Adrenal gland (tissue), 9 donors: ENCODE measurements at regions not wholly inside any gene's neighbourhood (a gene's known extent, or its start where the extent isn't known, plus 50 kb on each side); places are given as distances from the start of the nearest gene placed in this dataset.

Experiments used
- DNase-seq, 7 donors: peaks; one replicate each; pipeline ENCODE4 v3.0.0-alpha.2; 2019 to 2020
- H3K27ac ChIP-seq, 5 donors: fragments of 200-600 bp; sonication (generic) in 4 of 5; 1 replicate in 3 of 5; 2 replicates in 2 of 5; pipeline versions ENCODE4 v1.5.1 to v1.8.0; 2016 to 2020; ENCODE audit warnings: mild to moderate bottlenecking in 1 of 5
- H3K27me3 ChIP-seq: fragments of 200-600 bp; 2 replicates; pipeline ENCODE4 v1.8.0; 2021
- H3K36me3 ChIP-seq, 2 donors: fragments of 200-600 bp; replicated peaks in 1 of 2; 1 replicate in 1 of 2; 2 replicates in 1 of 2; pipeline versions ENCODE4 v1.5.1 to v1.8.0; 2018 to 2022
- H3K4me1 ChIP-seq, 2 donors: fragments of 200-600 bp; replicated peaks in 1 of 2; 1 replicate in 1 of 2; 2 replicates in 1 of 2; pipeline versions ENCODE4 v1.5.1 to v1.8.0; 2018 to 2021
- H3K4me3 ChIP-seq, 4 donors: fragments of 200-600 bp; sonication (generic) in 3 of 4; one replicate each; pipeline ENCODE4 v1.5.1; 2016 to 2018
- H3K9me3 ChIP-seq, 3 donors: fragments of 200-600 bp; sonication (generic) in 1 of 3; replicated peaks in 1 of 3; 1 replicate in 2 of 3; 2 replicates in 1 of 3; pipeline versions ENCODE4 v1.5.1 to v1.8.0; 2016 to 2021
- CTCF ChIP-seq, 6 experiments: fragments of 450-650 bp in 4 of 6; fragments of 200-600 bp in 2 of 6; sonication (generic) in 1 of 6; IDR thresholded peaks; 1 replicate in 5 of 6; 2 replicates in 1 of 6; pipeline versions ENCODE4 v1.5.1 to v1.8.0; 2016 to 2021; ENCODE audit warnings: antibody characterized with exemption in 6 of 6, mild to moderate bottlenecking in 2 of 6, moderate library complexity in 1 of 6
- POLR2A ChIP-seq, 2 donors: fragments of 450-650 bp; IDR thresholded peaks; one replicate each; pipeline ENCODE4 v1.6.1; 2017; ENCODE audit warnings: antibody characterized with exemption in 2 of 2, mild to moderate bottlenecking in 2 of 2, moderate library complexity in 1 of 2
- WGBS, 4 donors: extraction: QIAGEN DNeasy Blood & Tissue Kit in 2 of 4; methylation state at CpG; one replicate each; pipeline versions ENCODE4 v1.1.5 to v1.1.7; 2013 to 2017; 5-methylcytosine and 5-hydroxymethylcytosine counted together
- intact Hi-C, 2 donors: fragments of 100-400 bp; cut with DNase I; formaldehyde crosslinking; loops; one replicate each; pipeline versions ENCODE4 v1.14.1 to v1.15.0; 2022 to 2023
- donor health status: healthy with polysubstance abuse.
- donor health status: Bipolar disorder and iron deficiency.
- donor health status: DM: yes; HTN: yes; CAD: no.
- donor health status: DM: no; HTN: no; CAD: no.
- donor health status: DM: no; HTN: no; CAD: no.

GRCh38 chr16:18041864-18042834 lies 294.4 kb downstream of the NPIPA8 start:
- no peak for DNase-seq
- intact Hi-C loops: no loop called here
- WGBS, 4 donors: 61 to 62% (median 62%) methylated on average over 8 of the region's 8 CpGs
- H3K27ac ChIP-seq: no peak overlapping the region
- no peak overlapping the region for H3K4me3 ChIP-seq
- no peaks in the 10 kb centered on the region for H3K4me1 ChIP-seq
- H3K27me3 ChIP-seq: peaks cover 6% of the 10 kb centered on the region
- H3K9me3 ChIP-seq: no peaks in the 10 kb centered on the region
- H3K36me3 ChIP-seq: no peaks in the 10 kb centered on the region
- no peak for TF ChIP-seq POLR2A (IDR thresholded peaks at IDR 0.05)

- no peaks in the 10 kb centered on the region for H3K36me3 ChIP-seq
- H3K4me3 ChIP-seq: no peak overlapping the region
- peaks cover 6% of the 10 kb centered on the region for H3K27me3 ChIP-seq
- TF ChIP-seq POLR2A (IDR thresholded peaks at IDR 0.05): no peak
- no peak for TF ChIP-seq CTCF (IDR thresholded peaks at IDR 0.05)
- intact Hi-C loops: no loop called here
- no peak overlapping the region for H3K27ac ChIP-seq
- no peak for DNase-seq
- no peaks in the 10 kb centered on the region for H3K9me3 ChIP-seq
- no peaks in the 10 kb centered on the region for H3K4me1 ChIP-seq
- 50 to 82% (median 73%) methylated on average over 3 of the region's 3 CpGs for WGBS, 4 donors
Observed at GRCh38 chr16:18039931-18040330, 296.6 kb downstream of the NPIPA8 start.

- intact Hi-C loops: no loop called here
- 78 to 94% (median 84%) methylated on average over 1 of the region's 1 CpG for WGBS, 4 donors
- H3K36me3 ChIP-seq: no peaks in the 10 kb centered on the region
- H3K4me3 ChIP-seq: no peak overlapping the region
- H3K9me3 ChIP-seq: no peaks in the 10 kb centered on the region
- TF ChIP-seq CTCF (IDR thresholded peaks at IDR 0.05) (no peak), POLR2A (IDR thresholded peaks at IDR 0.05) (no peak)
- no peak for DNase-seq
- H3K27me3 ChIP-seq: peaks cover 6% of the 10 kb centered on the region
- H3K4me1 ChIP-seq: no peaks in the 10 kb centered on the region
- H3K27ac ChIP-seq: no peak overlapping the region
Observed at GRCh38 chr16:18037051-18037450, 299.5 kb downstream of the NPIPA8 start.

DNA sequence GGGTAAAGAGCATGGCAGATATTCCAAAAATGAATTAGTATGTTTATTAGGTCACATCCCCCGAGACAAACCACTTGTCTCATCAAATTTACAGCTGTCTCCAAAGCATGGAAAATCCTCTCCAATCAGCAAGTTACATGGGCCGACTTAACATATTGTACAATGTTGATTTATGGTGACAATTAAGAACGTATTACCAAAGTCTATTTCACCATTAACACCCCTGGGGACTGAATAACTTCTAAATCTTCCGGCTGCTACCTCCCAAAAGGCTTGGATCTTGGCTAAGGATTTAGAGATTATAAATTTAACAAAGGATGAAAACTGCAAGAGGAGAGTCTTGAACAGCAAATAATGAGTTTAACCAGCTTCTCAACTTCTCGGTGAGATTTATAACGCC lies 311.9 kb downstream of the NPIPA8 start:
- intact Hi-C loops: no loop called here

More for the DNA sequence above, 311.9 kb downstream of the NPIPA8 start:
- no peak for DNase-seq
- 23 to 35% (median 30%) methylated on average over 6 of the region's 6 CpGs for WGBS, 4 donors
- no peak overlapping the region for H3K27ac ChIP-seq
- no peak overlapping the region for H3K4me3 ChIP-seq
- H3K27me3 ChIP-seq: peaks cover 5% of the 10 kb centered on the region
- no peaks in the 10 kb centered on the region for H3K36me3 ChIP-seq
- no peaks in the 10 kb centered on the region for H3K9me3 ChIP-seq
- H3K4me1 ChIP-seq: no peaks in the 10 kb centered on the region
- TF ChIP-seq POLR2A (IDR thresholded peaks at IDR 0.05): no peak
- TF ChIP-seq CTCF (IDR thresholded peaks at IDR 0.05): no peak
